Activated CD4-positive, CD25-positive, alpha-beta regulatory T cell treated with anti-CD3 and anti-CD28 coated beads, Interleukin-2, amount 50 U/mL, for 72 hours (primary cell): ENCODE measurements at regions not wholly inside any gene's neighbourhood (a gene's known extent, or its start where the extent isn't known, plus 50 kb on each side); places are given as distances from the start of the nearest gene placed in this dataset.
"Not testable (repeated sequence)": the region's sequence is repeated elsewhere in the genome, so short reads cannot be mapped to it uniquely, and the experiment has no call there.

Experiments
- DNase-seq: peaks from one replicate; pipeline ENCODE4 v3.0.0; 2021

GRCh38 chr12:58425481-58426392, 484.4 kb downstream of the ATP23 start:
- no peak for DNase-seq

DNA sequence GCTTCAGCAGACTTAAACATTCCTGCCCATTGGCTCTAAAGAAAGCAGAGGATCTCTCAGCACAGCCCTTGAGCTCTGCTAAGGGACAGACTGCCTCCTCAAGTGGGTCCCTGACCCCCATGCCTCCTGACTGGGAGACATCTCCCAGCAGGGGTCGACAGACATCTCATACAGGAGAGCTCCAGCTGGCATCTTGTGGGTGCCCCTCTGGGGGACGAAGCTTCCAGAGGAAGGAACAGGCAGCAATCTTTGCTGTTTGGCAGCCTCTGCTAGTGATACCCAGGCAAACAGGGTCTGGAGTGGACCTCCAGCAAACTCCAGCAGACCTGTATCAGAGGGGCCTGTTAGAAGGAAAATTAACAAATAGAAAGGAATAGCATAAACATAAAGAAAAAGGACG, 485.1 kb downstream of the ATP23 start:
- DNase-seq = not testable (repeated sequence)

- no peak for DNase-seq
Observed at GRCh38 chr12:58433959-58434358, 486.3 kb downstream of the LRIG3 start.

DNA sequence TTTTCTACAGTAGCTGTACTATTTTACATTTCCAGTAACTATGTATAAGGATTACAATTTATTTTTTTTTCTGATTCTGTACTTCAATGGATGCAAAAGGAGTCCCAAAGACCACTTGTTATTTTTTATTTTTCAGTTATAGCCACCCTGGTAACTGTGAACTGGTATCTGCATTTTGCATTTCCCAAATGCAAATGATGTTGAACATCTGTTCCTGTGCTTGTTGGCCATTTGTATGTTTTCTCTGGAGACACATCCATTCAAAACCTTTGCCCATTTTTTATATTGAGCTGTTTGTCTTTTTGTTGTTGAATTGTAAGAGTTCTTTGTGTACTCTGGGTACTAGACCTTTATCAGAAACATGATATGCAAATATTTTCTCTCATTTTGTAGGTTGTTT, 485.6 kb downstream of the LRIG3 start:
- DNase-seq = no peak

DNA sequence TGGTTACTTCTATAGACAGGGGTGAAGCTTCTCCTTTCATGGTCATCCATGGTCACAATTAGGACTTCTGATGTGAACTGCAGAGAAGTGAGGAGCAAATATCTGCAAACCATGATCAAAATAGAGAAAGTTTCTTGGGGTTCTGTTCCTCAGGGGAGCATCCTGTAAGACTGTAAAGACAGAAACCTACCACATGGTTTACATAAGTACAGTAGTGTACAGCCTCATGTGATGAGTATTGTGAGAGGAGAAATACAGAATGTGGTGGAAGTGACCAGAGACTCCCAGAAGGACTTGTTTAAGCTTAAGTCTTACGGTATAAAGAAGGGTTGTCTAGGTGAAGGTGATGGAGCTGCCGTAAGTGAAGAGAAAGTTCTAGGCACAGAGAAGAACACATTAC, 484.7 kb downstream of the LRIG3 start:
- no peak for DNase-seq

GRCh38 chr12:58441483-58441882, 478.8 kb downstream of the LRIG3 start:
- no peak for DNase-seq

DNA sequence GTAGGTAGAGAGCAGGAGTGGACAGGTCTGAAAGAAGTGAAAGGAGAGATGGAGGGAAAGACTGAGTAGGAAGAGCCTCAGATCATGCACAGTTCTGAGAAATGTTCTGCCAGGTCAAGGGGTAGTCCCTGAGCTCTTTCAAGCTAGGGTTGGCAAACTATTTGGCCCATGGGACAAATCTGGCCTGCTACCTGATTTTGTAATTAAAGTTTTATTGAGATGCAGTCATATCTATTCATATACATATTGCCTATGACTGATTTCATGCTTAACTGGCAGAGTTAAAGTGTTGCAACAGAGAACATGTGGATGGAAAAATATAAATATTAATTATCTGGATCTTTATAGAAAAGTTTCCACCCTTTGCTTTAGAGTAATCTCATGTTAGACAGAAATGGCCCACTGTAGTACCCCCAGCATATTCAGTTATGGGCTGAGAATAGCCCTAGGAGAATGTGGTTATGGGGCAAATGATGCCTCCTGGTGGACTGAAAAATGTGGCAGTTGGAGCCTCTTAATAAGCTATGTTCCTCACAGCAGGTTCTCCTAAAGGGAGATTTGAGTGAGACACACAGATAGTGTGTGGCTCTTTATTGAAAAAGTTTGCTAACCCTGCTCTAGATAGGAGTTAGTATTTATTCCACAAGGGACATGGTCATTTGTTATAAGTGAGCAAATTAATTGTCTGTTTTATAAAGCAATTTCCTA, 476.9 kb downstream of the LRIG3 start:
- DNase-seq = no peak

DNA sequence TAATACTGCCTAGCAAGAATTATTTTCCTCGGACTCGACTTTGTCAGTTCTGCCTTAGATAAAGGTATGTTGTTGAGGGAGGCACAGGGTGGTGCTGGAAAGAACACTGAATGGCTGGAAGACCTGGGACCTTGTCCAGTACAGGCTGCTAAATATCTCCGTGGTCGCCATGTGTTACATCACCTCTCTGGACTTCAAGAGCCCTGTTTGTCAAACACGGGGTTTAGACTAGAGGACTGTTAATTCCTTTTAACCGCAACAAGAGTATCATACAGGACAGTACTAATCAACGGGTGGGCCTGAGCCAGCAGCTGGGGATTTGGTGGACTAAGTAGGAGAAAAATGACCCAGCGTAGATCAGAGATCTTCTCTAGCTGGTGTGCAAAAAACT, 476.3 kb downstream of the LRIG3 start:
- no peak for DNase-seq

DNA sequence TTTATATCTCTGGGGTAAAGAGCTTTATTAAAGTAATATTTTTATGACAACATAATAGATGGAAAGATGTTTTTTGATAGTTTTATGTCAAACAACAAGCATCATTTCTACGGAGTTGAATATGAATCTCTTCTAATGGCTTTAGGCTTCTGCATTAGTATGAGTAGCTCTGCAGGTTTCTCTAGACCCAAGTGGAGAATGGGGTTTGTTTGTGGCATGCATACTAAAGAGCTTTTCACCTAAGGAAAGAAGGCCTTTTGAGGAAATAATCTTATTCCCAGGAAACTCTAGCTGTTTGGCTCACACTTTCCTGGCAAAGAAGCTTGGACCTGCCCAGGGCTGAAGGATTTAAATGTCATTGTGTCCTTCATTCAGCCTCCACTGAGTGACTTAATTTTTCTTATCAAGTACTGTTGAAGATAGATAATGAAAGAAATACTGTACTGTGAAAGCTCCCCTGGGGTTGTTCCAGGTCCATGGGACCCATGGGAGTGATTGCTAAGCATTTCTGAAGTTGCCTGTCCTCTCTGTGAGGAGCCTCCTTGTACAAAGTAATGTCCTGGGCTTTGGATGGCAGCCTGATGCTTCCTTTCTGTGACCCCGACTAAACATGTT, 469.3 kb downstream of the LRIG3 start:
- DNase-seq = no peak

DNA sequence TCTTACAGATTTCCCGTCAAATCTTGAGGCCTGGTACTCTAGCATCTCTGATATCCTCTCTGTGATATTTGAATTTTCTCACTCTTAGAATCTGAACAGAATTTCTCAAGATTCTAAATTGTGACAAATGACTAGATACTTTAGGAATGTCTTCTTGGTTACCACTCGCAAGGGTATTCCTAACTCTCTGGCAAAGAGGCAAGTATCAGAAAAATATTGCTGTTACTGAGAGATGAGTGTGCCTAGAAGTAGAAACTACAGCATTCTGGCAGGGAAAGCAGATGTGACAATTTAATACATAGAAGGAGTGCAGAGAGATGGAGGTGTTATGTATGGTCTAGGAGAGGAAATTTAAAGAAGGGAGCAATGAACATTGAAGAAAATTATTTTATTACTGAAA, 467.8 kb downstream of the LRIG3 start:
- DNase-seq = no peak

- no peak for DNase-seq
Observed at GRCh38 chr12:58453306-58453705, 467.0 kb downstream of the LRIG3 start.

GRCh38 chr12:58455136-58455535, 465.2 kb downstream of the LRIG3 start:
- no peak for DNase-seq

GRCh38 chr12:58458102-58458501, 462.2 kb downstream of the LRIG3 start:
- DNase-seq = no peak

DNA sequence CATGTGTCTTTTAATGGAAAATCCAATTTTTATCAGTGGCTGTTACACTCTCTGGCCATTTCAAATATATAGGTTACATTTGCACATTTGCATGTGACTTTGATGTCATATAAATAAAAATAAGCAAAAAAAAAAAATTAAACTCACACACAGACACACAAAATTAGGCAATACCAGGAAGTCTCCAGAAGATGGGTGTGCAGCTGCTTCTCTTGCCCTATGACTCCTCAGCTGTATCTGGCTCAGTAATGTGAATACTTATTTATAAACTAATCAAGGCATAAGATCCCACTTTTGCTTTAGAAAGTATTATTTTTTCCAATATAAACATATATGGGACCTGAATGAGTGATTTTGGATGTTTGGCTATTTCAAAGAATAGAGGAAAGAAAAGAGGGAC, 461.1 kb downstream of the LRIG3 start:
- no peak for DNase-seq

DNA sequence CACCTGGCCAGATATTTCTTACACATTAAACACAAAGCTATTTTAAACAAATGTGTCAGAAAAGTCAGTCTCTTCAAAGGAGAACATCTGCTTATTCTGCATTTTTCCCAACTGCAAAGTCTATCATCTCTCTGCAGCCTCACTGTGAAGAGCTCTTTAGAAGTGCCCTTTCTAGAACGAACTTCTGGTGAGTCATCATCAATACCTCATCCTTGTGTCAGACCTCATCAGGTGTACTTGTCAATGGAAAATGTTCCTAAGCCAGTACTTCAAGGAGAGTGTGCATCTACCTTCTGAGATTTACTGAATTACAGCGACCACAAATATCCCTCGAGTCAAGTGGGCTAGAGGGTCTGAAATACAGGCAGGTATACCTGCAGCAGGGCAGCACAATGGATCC, 457.3 kb downstream of the LRIG3 start:
- no peak for DNase-seq

DNA sequence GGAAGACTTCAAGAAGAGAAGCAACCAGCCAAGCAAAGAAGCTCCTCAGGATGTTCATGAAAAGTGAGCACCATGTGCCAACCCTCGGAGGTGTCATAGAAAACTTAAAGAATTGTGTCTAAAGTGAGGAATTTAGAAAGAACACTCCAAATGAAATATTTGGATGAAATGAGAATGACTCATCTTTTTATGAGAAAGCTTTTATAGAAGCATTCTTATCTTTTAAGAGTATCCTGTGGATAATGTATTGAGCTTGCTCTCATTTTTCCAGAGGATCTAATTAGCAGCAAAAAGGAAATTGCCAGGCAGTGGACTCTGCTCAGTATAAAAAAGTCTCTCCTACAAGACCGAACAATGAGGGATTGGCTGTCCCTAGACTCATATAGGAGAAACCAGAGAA, 454.9 kb downstream of the LRIG3 start:
- DNase-seq = no peak

DNA sequence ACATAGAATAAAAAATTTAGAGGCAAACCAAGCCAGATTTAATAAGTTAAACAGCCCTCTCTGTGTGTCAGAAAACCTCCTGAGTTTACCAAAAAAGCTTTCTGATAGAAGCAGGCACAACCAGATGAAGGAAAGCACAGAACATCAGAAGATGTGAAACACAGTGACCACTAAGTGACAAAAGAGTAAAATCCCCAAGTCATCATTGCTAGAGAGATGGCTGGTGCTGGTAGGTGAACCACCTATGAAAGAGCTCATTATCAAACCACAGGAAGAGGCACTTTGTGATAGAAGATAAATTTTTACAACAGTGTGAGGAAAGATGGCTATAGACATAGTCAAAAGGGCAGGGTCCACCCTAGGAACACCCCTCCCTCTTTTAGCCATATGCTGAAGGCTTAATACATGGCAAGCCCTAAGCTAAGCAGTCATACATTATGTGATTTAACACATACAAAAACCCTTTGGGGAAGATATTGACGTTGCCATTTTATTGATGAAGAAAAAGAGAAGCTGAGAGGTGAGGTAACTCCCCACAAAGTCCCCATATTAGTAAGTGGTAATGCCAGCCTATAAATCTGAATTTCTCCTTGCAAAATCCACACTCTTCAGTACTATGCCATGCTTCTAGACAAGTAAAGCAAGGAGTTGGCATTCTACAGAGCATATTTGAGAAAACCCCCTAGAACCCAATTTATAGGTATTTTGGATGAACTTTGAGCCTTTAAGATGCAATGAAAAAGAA, 449.9 kb downstream of the LRIG3 start:
- DNase-seq = no peak

GRCh38 chr12:58479401-58479800, 440.9 kb downstream of the LRIG3 start:
- DNase-seq = no peak

- no peak for DNase-seq
Observed at GRCh38 chr12:58481811-58482210, 438.5 kb downstream of the LRIG3 start.

- DNase-seq = no peak
Observed at GRCh38 chr12:58487255-58487654, 433.0 kb downstream of the LRIG3 start.

DNA sequence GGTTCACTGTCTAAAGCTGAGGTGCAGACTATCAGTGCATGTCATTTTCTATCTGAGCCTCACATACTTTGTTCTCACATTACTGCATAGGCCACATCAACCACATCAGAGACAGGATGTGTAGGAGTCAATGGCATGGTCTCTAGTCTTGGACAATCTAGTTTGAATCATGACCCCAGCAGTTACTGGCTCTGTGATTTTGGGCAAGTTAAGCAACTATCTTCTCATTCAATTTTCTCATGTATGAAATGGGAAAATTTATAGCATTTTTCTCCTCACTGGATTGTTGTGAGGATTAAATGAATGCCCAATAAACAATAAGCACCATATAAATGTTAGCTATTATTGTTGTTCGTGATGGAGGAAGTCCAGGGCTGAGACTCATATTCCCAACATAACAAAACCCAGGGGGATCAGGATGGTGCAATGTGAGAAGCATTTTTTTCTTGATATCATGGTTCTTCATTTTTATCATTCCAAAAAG, 432.6 kb downstream of the LRIG3 start:
- no peak for DNase-seq

DNA sequence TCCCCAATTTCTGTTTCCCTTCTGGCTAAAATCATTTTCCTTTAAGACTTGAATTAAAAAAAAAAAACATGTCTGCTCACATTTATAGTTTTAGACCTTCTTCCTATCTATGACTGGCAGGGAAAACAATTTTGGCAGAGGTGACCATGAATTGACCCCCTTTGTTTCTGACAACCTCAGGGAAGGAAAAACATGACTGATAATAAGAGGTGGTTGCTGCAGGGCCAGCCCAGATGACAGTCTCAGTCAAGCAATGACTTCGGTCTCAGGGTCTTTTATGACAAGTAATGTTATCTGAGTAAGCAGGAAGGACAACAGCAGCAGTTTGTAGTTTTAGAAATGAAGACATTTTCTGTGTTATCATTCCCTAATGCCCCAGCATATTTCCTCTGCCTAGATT, 430.9 kb downstream of the LRIG3 start:
- DNase-seq = no peak

DNA sequence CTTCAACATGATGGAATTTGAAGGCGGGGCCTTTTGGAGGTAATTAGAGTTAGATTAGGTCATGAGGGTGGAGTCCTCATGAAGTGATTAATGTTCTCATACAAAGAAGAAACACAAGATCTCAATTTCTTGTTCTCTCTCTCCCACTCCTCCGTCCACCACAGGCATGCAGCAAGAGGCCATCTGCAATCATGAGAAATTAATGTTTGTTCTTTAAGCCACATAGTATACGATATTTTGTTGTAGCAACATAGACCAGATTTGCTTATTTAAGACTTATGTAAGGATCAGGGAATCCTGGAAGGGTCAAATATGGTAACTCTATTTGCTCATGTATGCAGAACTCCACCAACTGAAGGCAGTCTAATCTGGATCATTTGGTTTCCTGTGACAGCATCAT, 429.0 kb downstream of the LRIG3 start:
- no peak for DNase-seq
